ENCODE measurements at regions not wholly inside any gene's neighbourhood (a gene's known extent, or its start where the extent isn't known, plus 50 kb on each side); places are given as distances from the start of the nearest gene placed in this dataset.

DNA sequence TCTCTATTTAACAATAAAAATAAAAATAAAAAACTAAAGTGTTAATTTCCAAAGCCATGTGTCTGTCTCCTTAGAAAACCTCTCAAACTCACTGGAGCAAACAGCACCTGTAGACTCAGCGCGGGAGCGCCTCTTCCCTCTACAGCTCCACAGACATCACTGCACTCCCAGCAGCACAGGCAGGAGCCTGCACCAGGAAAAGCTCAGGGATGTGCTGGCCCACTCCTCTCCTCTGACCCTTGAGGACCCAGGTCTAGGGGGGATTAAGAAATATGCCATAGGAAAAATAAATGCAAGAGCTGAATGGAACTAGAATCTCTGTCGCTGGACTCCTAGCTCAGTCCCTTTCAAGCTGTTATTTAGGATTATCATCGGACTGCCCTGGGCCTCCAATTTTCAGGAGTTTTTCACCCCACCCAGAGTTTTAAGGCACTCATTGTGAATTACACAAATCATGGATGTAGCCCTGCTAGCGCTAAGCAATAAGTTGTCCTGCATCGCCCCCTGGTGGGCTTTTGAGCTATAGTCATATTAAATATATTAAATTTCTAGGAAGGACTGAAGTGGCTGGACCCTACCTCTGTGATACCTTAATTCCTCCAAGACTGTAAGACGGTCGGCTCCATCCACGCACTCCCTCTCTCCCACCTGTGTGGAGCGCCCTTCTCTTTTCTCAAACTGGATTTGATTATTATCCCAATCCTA, 333.9 kb downstream of the UQCRFS1 start:
- DNase-seq, result peak; percentile 50 to 70

DNA sequence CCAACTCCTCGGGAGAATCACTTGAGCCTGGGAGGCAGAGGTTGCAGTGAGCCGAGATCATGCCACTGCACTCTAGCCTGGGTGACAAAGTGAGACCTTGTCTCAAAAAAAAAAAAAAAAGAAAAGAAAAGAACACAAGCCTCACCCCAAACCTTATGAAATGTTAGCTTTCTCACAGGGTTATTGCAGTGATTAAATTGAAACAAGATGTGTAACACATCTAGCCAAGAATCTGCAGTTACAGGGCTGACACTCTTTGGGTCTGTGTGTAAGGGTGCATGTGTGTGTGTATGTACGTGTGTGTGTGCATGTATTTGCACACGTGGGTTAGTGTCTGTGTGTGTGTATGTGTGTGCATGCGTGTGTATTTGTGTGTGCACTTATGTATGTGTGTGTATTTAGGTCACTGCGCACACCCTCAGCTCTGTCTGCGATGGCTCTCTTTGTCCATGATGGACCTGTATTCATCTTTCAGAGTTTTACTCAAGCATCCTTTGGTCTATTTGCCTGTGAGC, 336.3 kb downstream of the UQCRFS1 start:
- no peak for DNase-seq

DNA sequence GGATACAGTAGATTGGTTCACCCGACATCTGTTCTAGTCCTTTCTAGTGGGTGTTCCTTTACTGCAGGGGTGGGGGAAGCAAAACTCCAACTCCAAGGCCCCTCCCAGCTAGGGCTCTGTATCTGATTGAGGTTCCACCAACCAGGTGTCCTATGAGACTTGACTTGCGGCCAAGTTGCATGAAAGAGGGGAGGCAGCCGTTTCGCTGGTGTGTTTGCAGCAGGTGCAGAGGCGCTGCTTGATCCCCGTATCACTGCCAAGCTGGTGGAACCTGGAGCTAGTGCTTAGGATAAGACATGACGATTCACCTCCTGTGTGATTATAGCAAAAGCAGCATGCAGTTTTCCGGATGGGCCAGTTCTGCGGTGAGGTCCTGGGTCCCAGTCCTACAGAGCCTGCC, 338.2 kb downstream of the UQCRFS1 start:
- peak; percentile 8 to 29 for DNase-seq

DNA sequence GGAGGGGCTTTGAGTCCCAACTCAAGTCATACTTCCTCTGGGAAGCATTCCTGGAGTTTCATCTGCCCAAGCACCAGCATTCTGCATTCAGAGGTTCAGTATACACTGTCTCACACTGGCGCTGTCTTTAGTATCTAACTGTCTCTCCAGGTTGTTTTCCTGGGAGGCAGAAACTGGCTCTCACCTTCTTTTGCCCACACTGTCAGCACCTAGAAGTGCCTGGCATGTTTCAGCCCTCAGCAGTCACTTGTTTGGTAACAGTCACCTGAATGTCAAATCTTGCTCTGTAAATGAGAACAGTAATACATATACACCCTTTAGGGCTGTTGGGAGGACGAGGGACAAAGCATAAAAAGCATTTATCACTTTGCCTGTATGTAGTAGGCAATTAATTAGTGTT, 339.6 kb downstream of the UQCRFS1 start:
- no peak for DNase-seq

DNA sequence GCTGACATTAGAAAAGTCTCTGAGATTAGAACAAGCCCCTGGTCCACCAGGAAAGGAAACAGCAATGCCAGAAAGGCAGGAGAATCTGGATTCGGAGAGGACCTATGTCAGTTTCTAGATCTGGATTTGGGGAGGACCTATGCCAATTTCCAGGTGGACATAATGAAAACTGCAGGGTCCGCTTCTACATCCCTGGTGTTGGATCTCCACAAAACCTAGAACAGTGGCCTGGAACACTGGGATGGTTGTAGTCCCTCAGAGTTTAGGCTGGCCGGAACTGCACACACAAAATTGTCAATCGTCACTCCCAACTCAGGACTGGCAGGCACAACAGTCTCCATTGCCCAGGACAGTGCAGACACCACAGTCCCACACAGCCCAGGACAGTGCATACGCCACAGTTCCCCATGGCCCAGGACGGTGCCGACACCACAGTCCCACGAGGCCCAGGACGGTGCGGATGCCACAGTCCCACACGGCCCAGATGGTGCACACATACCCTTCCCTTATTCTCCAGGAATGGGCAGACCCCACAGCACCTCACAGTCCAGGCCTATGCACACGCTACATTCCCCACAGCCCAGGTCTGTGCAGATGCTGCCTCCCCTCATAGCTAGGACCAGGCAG, 341.7 kb downstream of the UQCRFS1 start:
- DNase-seq, result no peak

DNA sequence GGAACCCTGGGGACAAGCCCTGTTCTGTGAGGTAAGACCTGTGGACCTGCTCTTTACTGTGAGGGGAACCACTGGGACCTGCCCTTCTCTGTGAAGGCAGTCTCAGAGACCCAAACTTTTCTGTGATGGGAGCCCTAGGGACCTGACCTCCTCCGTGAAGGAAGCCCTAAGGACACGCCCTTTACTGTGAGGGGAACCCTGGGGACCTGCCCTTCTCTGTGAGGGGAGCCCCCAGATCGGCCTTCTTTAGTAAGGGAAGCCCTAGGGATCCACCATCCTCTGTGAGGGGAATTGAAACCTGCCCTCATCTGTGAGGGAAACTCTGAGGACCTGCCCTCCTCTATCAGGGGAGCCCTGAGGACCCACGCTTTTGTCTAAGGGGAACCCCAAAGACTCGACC, 343.5 kb downstream of the UQCRFS1 start:
- DNase-seq, result no peak

DNA sequence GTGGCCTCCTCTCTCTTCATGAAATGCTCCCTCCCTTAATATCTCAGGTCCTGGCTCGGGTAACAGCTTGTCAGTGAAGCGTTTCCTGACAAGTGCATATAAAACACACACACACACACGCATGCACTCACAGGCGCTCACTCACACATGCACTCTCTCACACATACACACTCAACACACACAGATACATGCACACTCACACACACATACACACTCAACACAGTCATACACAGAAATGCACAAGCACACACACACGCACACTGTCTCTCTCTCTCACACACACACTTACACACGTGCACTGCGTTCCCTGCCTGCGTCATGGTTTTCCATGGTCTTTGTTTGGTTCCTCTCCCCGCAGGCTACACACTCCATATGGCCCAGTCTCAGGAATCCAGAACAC, 344.1 kb downstream of the UQCRFS1 start:
- no peak for DNase-seq

DNA sequence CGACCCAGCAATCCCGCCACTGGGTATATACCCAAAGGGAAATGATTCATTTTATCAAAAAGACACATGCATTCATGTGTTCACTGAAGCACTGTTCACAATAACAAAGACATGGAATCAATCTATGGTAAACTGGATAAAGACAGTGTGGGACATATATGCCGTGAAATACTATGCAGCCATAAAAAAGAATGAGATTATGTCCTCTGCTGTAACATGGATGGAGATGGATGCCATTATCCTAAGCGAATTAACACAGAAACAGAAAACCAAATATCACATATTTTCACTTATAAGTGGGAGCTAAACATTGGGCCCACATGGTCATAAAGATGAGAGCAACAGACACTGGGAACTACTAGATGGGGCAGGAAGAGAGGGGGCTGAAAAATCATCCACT, 345.0 kb downstream of the UQCRFS1 start:
- no peak for DNase-seq

DNA sequence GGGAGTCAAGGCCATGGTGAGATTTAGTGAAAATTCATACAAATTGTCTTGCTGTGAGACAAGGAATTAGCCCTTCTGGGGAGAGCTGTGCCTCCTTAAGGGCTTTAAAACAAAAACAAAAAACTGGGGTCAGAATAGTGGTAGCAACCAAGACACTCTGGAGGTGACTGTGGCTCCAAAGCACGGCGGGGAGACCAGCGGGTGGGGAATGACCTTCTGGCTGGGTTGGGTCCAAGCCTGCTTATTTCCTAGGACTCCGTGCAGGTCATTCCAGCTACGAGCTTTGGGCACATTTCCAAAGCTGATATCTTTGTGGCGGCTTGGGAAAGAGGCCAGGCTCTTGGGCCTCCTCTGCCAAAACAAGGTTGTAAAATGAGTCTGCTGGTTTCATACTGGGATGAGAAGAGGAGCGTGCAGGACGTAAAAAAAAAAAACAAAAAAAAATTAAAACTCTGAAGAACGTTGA, 348.3 kb downstream of the UQCRFS1 start:
- no peak for DNase-seq

DNA sequence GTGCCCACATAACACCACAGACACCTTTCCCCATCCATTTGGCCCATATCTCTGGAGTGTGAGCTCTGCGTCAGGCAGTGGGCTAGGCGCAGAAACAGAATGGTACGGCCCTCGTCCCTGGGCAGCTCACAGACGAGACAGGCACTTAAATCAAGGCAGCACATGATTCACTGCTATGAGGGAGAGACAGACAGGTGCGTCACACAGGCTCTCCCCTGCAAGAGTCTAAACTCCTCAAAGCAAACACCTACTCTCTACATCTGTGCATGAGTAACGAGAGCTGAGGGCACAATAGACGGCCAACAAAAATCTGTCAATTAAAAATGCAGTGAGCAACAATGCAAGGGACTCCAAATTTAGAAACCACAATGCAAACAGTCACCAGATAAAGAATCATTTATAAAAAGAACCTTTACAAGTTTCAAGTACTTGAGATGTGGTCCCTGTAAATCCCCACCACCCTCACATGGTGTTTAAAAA, 348.9 kb downstream of the UQCRFS1 start:
- DNase-seq, result peak; percentile 17 to 32

DNA sequence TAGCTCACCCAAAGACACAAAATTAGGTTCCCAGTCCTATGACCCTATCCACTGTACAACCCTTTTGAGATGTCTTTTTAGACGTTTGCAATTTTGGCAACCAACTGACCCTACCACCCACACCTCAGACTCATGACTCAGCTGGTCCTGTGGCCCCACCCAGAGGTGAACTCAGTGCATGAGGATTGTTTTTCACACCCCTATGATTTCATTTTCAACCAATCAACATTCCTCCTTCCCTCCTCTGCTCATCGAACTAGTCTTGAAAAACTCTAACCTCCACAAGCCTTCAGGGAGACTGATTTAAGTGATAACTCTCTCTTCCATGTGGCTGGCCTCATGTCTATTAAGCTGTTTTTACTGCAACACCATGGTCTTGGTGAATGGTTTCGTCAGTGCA, 350.7 kb downstream of the UQCRFS1 start:
- no peak for DNase-seq

DNA sequence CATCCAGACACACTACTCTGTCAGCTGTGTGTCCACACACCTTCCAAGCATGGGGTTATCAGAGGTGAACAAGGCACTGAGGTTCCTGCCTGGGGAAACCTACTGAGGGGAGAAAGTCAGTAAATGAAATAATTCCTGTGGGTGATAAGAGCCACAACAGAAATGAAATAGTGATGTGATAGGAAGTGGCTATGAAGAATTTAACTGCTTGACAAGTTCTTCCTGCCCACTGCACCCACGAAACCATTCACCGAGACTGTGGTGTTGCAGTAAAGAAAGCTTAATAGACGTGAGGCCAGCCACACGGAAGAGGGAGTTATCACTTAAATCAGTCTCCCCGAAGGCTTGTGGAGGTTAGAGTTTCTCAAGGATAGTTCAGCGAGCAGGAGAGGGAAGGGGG, 353.1 kb downstream of the UQCRFS1 start:
- no peak for DNase-seq

DNA sequence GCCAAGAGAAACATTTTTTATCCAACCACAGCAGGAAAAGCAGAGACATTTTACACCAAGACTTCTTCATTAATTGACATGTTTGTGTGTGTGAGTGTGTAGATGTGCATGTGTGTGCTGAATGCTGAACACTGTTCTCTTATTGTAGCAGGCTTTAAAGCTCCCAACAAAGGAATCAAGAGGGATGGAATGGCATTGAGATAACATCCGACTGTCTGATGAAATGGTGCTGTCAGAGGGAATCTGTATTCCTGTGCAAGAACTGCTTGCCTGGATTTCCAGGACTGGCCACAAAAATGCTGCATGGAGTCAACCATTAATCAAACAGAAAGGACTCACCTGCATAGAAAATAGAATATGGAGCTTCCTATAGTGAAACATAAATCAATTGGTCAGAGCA, 354.0 kb downstream of the UQCRFS1 start:
- no peak for DNase-seq

DNA sequence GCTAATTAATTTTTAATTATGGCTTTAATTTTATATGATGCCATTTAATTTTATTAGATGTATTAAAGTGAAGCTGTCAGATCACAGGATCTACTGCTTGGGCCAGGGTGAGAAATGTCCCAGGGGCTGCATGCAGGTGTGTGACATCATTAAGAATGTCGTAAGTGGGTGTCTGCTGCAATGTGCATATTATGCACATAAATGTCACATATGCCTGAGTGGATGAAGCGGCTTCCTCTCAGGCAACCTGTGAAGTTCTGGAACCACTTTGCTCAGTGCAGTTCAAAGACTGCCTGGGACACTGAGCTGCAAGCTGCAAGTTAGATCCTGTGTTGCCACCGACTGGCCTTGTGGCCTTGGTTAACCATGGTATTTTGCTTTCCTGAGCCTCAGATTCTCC, 355.0 kb downstream of the UQCRFS1 start:
- no peak for DNase-seq

DNA sequence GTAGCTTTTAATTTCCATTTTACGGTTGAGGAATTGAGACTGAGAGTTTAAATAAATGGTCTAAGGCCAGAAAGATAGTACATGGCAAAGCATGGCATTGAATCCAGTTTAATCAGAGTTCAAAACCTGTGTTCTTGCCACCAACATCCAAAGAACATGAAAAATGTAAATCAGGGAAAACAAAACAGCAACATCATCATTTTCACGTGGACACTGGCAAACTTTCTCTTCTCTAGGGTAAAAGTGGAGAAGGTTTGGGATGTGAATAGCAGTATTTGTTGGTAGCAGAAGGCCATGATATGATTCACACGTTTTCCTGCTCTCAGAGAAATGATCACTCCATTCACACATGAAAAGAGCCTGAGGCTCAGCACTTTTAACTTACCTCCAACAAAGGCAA, 357.7 kb downstream of the UQCRFS1 start:
- DNase-seq, result no peak

DNA sequence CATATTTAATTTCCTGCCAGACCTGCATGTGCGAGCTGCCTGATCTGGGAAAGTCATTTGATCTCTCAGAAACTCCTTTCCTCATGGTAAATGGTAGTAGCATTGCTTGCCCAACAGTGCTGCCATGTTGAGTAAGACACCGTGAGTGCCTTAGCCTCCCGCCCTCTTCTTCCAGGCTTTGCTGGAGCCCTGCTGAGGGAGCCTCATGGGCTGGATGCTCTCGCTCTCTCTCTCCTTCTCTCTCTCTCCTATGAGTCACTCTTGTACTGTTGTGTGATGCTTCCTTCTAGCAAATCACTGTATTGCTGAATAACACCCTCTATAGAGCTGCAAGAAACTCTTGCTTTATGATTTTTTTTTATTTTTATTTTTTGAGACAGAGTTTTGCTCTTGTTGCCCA, 365.5 kb downstream of the UQCRFS1 start:
- no peak for DNase-seq

DNA sequence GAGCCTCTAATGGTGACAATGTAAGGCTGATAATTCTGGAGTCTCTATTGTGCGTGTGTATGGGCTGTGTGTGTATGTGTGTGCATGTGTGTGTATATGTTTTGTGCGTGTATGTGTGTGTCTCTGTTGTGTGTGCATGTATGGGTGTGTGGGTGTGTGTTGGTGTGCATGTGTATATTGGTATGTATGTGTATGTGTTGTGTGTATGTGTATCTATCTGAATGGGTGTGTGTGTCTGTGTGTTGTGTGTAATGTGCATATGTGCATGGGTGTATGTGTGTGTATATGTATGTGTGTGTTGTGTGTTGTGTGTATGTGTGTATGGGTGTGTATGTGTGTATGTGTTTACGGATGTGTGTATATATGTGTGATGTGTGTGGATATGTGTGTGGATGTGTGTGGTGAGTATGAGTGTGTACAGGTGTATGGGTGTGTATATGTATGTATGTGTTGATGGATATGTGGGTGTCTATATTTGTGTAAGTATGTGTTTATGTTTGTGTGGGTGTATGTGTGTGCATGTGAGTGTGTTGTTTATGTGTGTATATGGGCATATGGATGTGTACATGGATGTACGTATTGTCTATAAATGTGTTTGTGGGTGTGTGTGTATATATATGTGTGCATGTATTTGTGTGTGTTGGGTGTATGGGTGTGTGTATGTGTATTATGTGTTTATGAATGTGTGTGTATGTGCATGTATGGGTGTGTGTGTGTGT, 366.7 kb downstream of the UQCRFS1 start:
- no peak for DNase-seq

DNA sequence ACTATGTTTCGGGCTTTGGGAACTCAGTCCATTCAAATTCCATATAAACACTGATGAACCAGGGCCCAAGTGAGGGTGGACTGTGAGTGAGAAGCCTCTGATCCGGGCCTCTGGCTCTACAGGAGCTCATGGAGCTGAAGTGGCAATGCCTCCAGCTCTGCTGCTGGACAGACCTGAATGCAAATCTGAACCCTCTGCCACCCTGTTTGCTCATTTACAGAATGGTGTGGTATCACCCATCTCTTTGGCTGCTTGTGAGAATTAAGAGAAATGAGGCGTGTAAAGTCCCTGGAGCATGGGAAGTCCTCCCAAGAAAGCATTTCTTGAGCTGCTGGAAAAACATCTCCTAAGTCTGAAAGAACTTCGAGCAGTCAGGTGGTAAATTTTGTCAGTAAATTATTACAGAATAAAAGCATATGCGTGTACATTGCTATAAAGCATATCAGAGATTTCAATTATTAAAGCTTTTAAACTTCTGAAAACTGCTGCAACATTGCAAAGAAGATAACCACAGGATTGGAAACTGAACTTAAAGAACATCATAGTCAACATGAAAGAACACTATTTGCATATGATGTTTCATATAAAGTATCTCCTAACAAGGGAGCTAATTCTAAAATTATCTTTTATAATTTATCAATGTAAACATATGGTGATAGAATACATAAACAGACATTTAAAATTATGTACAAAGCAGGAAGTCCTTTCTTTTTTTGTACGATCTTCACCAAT, 369.0 kb downstream of the UQCRFS1 start:
- no peak for DNase-seq

DNA sequence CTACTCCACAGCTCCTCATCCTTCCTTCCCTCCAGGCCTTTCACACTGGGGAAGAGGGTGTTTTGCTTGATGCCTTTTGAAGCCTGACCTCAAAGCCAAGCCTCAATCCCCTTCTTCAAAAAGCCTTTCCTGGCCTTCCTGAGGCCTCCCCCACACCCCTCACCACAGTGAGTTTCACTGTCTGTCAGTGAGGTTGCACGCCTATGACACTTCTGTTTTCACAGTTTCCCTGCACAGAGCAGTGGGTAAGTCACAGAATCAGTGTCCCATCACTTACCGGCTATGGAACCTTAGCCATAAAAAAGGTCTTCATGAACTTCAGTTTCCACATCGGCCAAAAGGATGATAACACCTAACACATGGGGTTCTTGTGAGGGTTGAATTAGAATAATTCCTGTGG, 371.4 kb downstream of the UQCRFS1 start:
- DNase-seq, result no peak

DNA sequence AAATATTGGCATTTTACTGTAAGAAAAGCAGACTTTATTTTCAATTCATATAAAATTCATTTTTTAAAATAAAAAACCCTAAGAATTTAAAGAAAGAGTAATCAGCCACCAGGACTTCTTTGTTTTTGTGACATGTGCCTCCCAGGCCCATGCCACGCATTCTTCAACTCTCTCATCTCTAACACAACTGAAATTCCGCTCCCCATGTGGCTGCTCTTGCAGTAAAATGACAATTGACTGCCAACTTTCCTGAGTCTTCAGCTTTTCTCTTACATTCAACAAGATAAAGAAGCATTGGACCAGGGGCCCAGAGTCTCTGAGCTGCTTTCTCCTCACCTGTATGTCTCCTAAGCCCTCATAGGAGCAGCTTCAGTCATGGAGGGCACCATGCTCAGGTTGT, 372.1 kb downstream of the UQCRFS1 start:
- no peak for DNase-seq

DNA sequence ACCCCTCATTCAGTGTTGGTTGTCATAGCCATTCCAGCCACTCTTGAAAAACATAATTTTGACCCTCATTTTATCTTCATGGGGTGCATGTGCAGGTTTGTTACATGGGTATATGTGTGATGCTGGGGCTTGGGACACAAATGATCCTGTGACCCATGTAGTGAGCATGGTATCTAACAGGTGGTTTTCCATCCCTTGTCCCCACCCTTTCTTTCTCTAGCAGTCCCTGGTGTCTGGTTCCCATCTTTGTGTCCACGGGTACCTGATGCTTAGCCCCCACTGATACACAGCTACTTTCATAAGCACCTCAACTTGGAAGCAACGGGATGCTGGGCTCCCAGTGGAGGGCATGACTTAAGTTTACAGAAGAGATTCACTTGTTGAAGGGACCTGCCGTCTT, 373.5 kb downstream of the UQCRFS1 start:
- no peak for DNase-seq

DNA sequence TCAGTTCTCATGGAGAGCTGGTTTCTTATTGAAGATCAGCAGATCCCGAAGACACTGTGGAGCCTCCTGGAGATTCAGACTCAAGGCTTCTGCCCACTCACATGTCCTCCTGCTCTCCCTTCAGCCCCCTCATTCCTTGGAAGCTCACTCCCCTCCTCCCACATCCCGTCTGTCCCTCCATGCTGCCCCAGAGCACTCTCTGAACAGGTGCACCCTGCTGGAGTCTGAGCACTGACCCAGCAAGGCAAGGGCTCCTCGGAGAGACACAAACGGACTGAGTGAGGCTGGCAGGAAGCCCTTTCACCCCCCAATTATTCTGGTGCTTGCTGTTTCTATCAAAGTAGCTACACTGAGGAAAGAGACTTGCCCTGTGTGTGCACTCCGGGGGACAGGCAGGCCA, 374.0 kb downstream of the UQCRFS1 start:
- DNase-seq, result no peak

DNA sequence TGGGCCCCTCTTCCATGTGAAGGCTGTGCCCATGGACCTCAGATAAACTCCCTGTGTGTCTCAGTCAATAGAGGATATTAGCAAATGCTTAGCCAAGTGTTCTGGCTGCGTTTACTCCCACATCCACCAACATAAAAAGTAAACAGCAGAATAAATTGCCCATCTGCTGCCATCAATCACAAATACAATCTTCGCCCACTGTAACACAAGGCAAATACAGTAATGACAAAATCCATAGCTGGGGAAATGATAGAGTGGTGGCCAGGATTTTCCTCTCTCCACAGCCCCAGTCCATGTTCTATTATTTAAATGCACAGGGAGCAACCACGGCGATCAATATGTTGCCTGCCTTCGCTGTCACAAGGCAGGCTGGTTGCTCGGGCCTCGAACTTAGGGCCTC, 376.5 kb downstream of the UQCRFS1 start:
- DNase-seq, result no peak

Data from SHP77 (cell line).